Peyer's patch (tissue), 4 donors: ENCODE measurements at regions not wholly inside any gene's neighbourhood (a gene's known extent, or its start where the extent isn't known, plus 50 kb on each side); places are given as distances from the start of the nearest gene placed in this dataset.

Experiments used
- DNase-seq, 3 donors: peaks; one replicate each; pipeline ENCODE4 v3.0.0-alpha.2; 2017 to 2019
- H3K27ac ChIP-seq, 4 donors: fragments of 200-600 bp; sonication (generic); one replicate each; pipeline ENCODE4 v1.5.1; 2016 to 2019
- H3K27me3 ChIP-seq, 2 donors: fragments of 200-600 bp; sonication (generic); one replicate each; pipeline ENCODE4 v1.5.1; 2019
- H3K36me3 ChIP-seq, 3 donors: fragments of 200-600 bp; sonication (generic); one replicate each; pipeline ENCODE4 v1.5.1; 2016 to 2019
- H3K4me1 ChIP-seq, 4 donors: fragments of 200-600 bp; sonication (generic); one replicate each; pipeline ENCODE4 v1.5.1; 2016 to 2019
- H3K4me3 ChIP-seq, 4 donors: fragments of 200-600 bp; sonication (generic); 1 replicate in 3 of 4; 2 replicates in 1 of 4; pipeline ENCODE4 v1.5.1; 2016 to 2019; ENCODE audit warnings: mild to moderate bottlenecking in 1 of 4
- H3K9me3 ChIP-seq, 4 donors: fragments of 200-600 bp; sonication (generic); one replicate each; pipeline ENCODE4 v1.5.1; 2016 to 2019; ENCODE audit warnings: mild to moderate bottlenecking in 1 of 4
- CTCF ChIP-seq, 6 experiments: fragments of 450-650 bp in 4 of 6; fragments of 200-600 bp in 2 of 6; sonication (generic) in 1 of 6; IDR thresholded peaks; one replicate each; pipeline ENCODE4 v1.5.1; 2017 to 2019; ENCODE audit warnings: antibody characterized with exemption in 6 of 6, mild to moderate bottlenecking in 3 of 6, moderate library complexity in 1 of 6
- POLR2A ChIP-seq, 2 donors: fragments of 450-650 bp; IDR thresholded peaks; one replicate each; pipeline ENCODE4 v1.5.1; 2017; ENCODE audit warnings: antibody characterized with exemption in 2 of 2, mild to moderate bottlenecking in 2 of 2, moderate library complexity in 2 of 2

GRCh38 chr9:30160570-30160969 is 2223.9 kb upstream of the ACO1 start:
- DNase-seq: no peak
- no peak for TF ChIP-seq POLR2A (IDR thresholded peaks at IDR 0.05)
- TF ChIP-seq CTCF (IDR thresholded peaks at IDR 0.05): no peak

GRCh38 chr9:30172206-30172605 is 2212.2 kb upstream of the ACO1 start:
- Histone ChIP-seq H3K9me3 (no peaks in the 10 kb centered on the region), H3K4me1 (no peaks in the 10 kb centered on the region), H3K27me3 (no peaks in the 10 kb centered on the region), H3K4me3 (no peak overlapping the region), H3K27ac (no peak overlapping the region), H3K36me3 (no peaks in the 10 kb centered on the region)
- DNase-seq: no peak
- TF ChIP-seq POLR2A (IDR thresholded peaks at IDR 0.05): no peak
- no peak for TF ChIP-seq CTCF (IDR thresholded peaks at IDR 0.05)

More at GRCh38 chr9:30160570-30160969, 2223.9 kb upstream of the ACO1 start:
- no peaks in the 10 kb centered on the region for H3K36me3 ChIP-seq
- H3K27ac ChIP-seq: no peak overlapping the region
- H3K4me1 ChIP-seq: no peaks in the 10 kb centered on the region
- H3K27me3 ChIP-seq: no peaks in the 10 kb centered on the region
- H3K4me3 ChIP-seq: no peak overlapping the region
- H3K9me3 ChIP-seq: no peaks in the 10 kb centered on the region

- Histone ChIP-seq H3K36me3 (no peaks in the 10 kb centered on the region), H3K4me3 (no peak overlapping the region), H3K27me3 (no peaks in the 10 kb centered on the region), H3K4me1 (no peaks in the 10 kb centered on the region), H3K9me3 (no peaks in the 10 kb centered on the region), H3K27ac (no peak overlapping the region)
- no peak for TF ChIP-seq CTCF (IDR thresholded peaks at IDR 0.05)
- no peak for TF ChIP-seq POLR2A (IDR thresholded peaks at IDR 0.05)
- no peak for DNase-seq
Measured at GRCh38 chr9:30178610-30179009, 2205.8 kb upstream of the ACO1 start.

- no peaks in the 10 kb centered on the region for H3K4me1 ChIP-seq
- TF ChIP-seq CTCF (IDR thresholded peaks at IDR 0.05) (no peak), POLR2A (IDR thresholded peaks at IDR 0.05) (no peak)
Measured at GRCh38 chr9:30193421-30193820, 2191.0 kb upstream of the ACO1 start.

GRCh38 chr9:30196941-30197340 is 2187.5 kb upstream of the ACO1 start:
- no peak for TF ChIP-seq POLR2A (IDR thresholded peaks at IDR 0.05)
- TF ChIP-seq CTCF (IDR thresholded peaks at IDR 0.05): no peak
- Histone ChIP-seq H3K36me3 (no peaks in the 10 kb centered on the region), H3K4me3 (no peak overlapping the region), H3K27me3 (no peaks in the 10 kb centered on the region), H3K9me3 (no peaks in the 10 kb centered on the region), H3K27ac (no peak overlapping the region), H3K4me1 (no peaks in the 10 kb centered on the region)
- DNase-seq: no peak

More at GRCh38 chr9:30193421-30193820, 2191.0 kb upstream of the ACO1 start:
- no peak for DNase-seq
- Histone ChIP-seq H3K9me3 (no peaks in the 10 kb centered on the region), H3K36me3 (no peaks in the 10 kb centered on the region), H3K27me3 (no peaks in the 10 kb centered on the region), H3K4me3 (no peak overlapping the region), H3K27ac (no peak overlapping the region)

- Histone ChIP-seq H3K4me1 (no peaks in the 10 kb centered on the region), H3K9me3 (no peaks in the 10 kb centered on the region), H3K27me3 (no peaks in the 10 kb centered on the region), H3K27ac (no peak overlapping the region), H3K4me3 (no peak overlapping the region), H3K36me3 (no peaks in the 10 kb centered on the region)
- TF ChIP-seq POLR2A (IDR thresholded peaks at IDR 0.05) (no peak), CTCF (IDR thresholded peaks at IDR 0.05) (no peak)
- no peak for DNase-seq
Measured at GRCh38 chr9:30197453-30197852, 2187.0 kb upstream of the ACO1 start.
